ENCODE measurements at regions not wholly inside any gene's neighbourhood (a gene's known extent, or its start where the extent isn't known, plus 50 kb on each side); places are given as distances from the start of the nearest gene placed in this dataset.

GRCh38 chr3:88230638-88231037, 80.9 kb downstream of the C3orf38 start:
- no peak for TF ChIP-seq CTCF (IDR thresholded peaks at IDR 0.05)
- TF ChIP-seq IRF2 (CRISPR knock-in tag; IDR thresholded peaks at IDR 0.05; ENCODE audit: borderline replicate concordance, low read depth): no peak
- no peak for TF ChIP-seq TEAD1 (CRISPR knock-in tag; IDR thresholded peaks at IDR 0.05)
- no peak for TF ChIP-seq ETV6 (CRISPR knock-in tag; IDR thresholded peaks at IDR 0.05)
- no peak for TF ChIP-seq NFE2L1 (CRISPR knock-in tag; IDR thresholded peaks at IDR 0.05)
- TF ChIP-seq USF2 (CRISPR knock-in tag; IDR thresholded peaks at IDR 0.05): no peak
- no peak for TF ChIP-seq ZBTB21 (CRISPR knock-in tag; IDR thresholded peaks at IDR 0.05; ENCODE audit: borderline replicate concordance)
- TF ChIP-seq OVOL2 (CRISPR knock-in tag; IDR thresholded peaks at IDR 0.05; ENCODE audit: borderline replicate concordance): no peak
- no peak for TF ChIP-seq ATF3 (CRISPR knock-in tag; conservative IDR thresholded peaks at IDR 0.05)
- TF ChIP-seq FOXP4 (CRISPR knock-in tag; IDR thresholded peaks at IDR 0.05): no peak

All from WTC11 (cell line).